ENCODE measurements at regions not wholly inside any gene's neighbourhood (a gene's known extent, or its start where the extent isn't known, plus 50 kb on each side); places are given as distances from the start of the nearest gene placed in this dataset.
"Not testable (repeated sequence)": the region's sequence is repeated elsewhere in the genome, so short reads cannot be mapped to it uniquely, and the experiment has no call there.

DNA sequence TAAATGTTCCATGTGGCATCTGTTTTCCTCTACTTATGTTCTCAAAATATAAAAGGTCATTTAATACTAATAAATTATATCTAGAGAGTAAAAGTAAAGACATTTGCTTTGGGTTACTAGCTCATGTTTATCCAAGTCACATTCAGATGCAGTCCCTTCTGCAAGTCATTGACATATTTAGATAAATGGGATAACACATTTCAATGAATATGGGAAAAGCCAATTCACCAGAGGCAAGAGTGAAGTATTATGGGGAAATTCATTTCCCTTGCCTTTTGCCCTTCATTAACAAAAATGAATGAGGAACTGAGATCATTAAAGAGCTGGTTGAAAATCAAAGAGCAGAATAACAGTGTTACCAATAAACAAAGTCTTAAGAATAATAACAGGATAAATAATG is 306.2 kb upstream of the FSTL5 start:
- no peak for DNase-seq (ENCODE audit: low spot score)

GRCh38 chr4:162465356-162465755 is 301.6 kb upstream of the FSTL5 start:
- not testable (repeated sequence) for DNase-seq (ENCODE audit: low spot score)

DNA sequence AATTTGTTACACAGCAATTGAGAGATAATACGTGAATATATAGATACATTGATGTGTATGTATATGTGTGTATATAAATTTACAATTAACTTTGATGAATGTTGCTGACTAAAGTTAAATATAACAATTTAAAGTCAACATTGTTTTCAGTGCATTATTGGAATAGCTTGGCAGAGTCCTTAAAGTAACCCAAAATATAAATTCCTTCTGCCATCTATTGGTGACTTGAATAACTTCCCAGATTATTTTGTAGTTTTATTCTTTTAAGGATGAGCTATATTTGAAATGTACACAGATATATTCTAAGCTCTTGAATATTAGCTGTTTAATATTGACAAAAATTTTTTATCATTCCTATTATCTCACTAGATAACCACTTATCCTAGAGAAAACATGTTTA is 298.2 kb upstream of the FSTL5 start:
- DNase-seq (ENCODE audit: low spot score), result peak; percentile 11

- no peak for DNase-seq (ENCODE audit: low spot score)
These were observed 294.3 kb upstream of the FSTL5 start for GRCh38 chr4:162458051-162458450.

- DNase-seq (ENCODE audit: low spot score), result no peak
These were observed 293.5 kb upstream of the FSTL5 start for GRCh38 chr4:162457071-162457865.

DNA sequence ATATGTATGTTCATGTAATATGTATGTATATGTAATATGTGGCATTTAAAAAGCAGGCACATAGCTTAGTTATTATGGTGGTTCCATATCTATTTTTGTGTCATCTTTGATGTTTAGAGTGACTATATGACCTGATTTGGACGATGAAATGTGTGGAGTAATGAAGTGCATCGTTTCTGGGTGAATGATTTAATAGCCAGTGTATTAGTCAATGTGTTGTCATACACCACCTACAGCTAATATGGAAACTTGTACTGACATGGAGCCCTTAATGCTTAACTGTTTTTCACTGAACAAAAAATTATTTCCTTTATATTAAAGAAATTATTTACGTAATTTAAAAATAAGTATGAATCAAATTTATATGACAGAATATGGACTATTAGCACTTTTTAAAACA is 292.3 kb upstream of the FSTL5 start:
- DNase-seq (ENCODE audit: low spot score), result no peak

DNA sequence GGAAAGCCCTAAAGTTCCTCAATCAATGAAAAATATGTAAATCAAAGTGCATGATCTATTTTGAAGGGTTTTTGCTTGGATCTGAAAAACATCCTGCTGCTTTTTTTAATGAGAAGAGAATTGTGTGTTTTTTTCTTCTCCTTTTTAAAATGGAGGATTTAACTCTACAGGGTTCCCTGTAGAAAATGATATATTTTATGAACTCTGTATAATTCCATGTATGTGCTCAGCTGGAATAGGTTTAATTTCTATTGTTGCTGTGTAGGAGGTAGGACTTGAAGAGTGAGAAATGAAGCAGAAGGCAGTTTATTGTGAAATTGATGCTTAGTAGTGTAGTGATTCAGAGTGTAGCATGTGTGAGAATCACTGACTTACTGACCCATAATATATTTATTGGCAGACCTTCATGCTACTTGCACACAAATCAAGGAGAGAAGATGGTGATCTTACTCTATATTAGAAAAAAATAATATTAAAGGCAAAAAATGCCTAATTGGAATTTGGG is 286.8 kb upstream of the FSTL5 start:
- no peak for DNase-seq (ENCODE audit: low spot score)

- no peak for DNase-seq (ENCODE audit: low spot score)
These were observed 279.7 kb upstream of the FSTL5 start for GRCh38 chr4:162443510-162443909.

DNA sequence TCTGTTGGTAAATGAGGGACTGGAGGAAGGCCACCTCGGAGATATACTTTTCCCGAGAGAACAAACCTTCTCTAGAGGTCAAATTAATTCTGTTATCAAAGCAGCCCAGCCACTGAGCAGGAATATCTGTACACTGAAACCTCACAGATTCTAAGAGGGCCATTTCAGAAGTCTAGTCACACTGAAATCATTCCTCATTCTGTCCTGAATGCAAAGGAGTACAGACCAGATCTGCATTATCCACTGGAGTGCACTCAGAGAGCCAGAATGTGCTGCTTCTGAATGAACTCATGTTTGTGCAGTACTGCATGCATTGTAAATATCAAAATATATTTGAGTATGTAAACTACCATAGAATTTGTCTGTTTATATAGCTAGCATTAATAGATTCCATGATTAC is 278.3 kb upstream of the FSTL5 start:
- no peak for DNase-seq (ENCODE audit: low spot score)

GRCh38 chr4:162422312-162422711 is 258.5 kb upstream of the FSTL5 start:
- DNase-seq (ENCODE audit: low spot score), result peak; percentile 63

GRCh38 chr4:162410854-162411253 is 247.1 kb upstream of the FSTL5 start:
- DNase-seq (ENCODE audit: low spot score), result no peak

GRCh38 chr4:162409048-162409447 is 245.2 kb upstream of the FSTL5 start:
- no peak for DNase-seq (ENCODE audit: low spot score)

- no peak for DNase-seq (ENCODE audit: low spot score)
These were observed 244.5 kb upstream of the FSTL5 start for GRCh38 chr4:162408309-162408708.

GRCh38 chr4:162406637-162407365 is 243.0 kb upstream of the FSTL5 start:
- peak; percentile 30 for DNase-seq (ENCODE audit: low spot score)

DNA sequence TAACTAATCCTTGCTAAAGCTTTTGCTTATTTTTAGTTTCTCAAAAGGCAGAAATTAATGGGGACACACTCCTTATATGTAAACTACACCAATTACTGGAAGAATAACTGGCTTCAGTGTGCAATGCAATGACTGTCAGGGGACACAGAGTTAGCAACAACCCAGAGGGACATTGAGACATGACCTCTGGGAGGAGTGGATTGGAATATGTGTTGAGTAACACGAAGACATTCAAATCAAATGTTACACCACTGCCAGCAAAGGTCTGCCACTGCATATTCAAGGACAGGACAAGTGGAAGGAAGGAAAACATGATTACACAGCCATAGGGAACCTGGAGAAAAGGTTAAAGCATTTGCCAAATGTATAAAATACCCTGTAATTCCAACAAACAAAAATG is 240.1 kb upstream of the FSTL5 start:
- DNase-seq (ENCODE audit: low spot score), result no peak

DNA sequence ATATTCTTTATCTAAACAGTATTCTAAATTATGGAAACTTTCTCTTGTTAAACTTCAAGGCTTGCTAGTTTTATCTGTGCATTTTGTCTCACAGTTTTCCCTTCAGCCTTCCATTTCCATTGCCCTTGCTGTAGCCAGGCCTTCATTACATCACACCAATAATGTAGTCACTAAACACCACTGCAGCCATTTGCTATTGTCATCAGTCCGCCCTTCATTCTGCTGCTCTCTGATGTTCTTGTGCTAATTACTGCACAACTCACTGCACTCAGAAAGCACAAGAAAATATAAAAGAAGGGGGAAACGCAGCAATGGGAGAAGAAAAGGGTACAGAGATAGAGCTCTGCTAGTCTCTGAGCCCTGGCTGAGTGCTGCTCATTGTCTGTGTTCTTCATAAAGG is 239.6 kb upstream of the FSTL5 start:
- no peak for DNase-seq (ENCODE audit: low spot score)

DNA sequence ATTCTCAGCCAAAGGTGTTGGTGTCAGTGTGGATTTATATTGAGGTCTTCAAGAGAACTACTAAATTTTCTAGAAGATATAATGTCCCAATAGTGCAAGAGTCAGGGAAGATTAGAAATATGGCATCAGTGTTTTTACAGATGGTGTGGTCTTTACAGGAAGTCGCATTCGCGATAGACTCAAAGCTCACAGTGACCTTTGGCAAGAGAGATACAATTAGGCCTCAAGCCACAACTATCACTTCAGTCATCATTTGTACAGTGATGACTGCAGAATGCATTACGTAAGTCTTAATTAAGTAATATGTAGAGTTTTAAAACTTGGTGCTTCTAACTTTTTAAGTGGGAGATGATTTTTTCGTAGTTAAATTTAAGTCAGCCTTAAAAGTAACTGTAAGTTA is 237.2 kb upstream of the FSTL5 start:
- no peak for DNase-seq (ENCODE audit: low spot score)

DNA sequence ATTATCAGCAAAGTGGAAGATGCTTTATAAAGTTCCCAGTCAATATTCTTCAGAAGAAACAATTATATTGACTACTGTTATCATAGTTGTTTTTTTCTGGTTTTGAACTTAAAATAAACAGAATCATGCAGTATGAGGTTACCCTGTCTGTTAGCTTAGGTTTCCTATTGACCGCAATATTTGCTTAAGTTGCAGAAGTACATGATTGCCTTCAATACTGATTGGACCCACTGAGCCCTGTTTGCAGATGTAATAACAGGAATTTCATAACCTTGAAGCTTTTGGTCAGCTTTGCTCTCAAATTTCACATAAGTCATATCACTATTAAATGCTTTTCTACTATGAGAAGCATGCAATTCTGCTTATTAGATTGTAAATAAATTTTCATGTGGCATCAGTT is 229.1 kb upstream of the FSTL5 start:
- DNase-seq (ENCODE audit: low spot score), result no peak

- no peak for DNase-seq (ENCODE audit: low spot score)
These were observed 202.3 kb upstream of the FSTL5 start for GRCh38 chr4:162366146-162366545.

GRCh38 chr4:162364651-162365050 is 200.9 kb upstream of the FSTL5 start:
- DNase-seq (ENCODE audit: low spot score), result no peak

DNA sequence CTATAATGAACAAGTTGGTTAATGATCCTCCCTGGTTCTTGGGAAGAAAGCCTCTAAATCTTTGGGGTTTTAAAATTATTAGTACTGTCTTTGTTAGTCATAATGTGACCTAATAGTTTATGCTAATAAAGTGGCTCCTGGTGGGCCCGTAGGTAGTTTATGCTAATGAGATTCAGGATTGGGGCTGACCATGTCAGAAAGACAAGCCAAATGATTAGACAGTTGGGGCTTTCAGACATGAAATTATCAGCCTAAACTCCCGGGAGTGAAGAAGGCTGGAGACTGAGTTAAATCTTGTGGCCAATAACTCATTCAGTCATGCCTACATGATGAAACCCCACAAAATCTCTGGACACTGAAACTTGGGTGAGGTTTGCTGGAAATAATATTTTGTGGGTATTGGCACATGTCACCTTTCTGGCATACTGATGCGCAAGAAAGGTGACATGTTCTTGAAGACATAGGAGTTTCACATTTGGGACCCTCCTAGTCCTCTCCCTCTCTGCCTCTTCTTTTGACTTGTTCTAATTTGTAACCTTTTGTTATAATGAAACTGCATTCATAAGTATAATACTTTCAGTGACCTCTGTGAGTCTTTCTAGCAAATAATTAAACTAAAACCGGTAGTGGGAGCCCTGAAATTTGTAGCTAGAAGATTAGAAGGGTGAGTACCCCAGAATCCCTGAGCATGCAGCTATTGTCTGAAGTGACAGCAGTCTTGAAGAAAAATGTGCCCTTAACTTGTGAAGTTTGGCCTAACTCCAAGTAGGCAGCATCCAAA is 196.8 kb upstream of the FSTL5 start:
- no peak for DNase-seq (ENCODE audit: low spot score)

DNA sequence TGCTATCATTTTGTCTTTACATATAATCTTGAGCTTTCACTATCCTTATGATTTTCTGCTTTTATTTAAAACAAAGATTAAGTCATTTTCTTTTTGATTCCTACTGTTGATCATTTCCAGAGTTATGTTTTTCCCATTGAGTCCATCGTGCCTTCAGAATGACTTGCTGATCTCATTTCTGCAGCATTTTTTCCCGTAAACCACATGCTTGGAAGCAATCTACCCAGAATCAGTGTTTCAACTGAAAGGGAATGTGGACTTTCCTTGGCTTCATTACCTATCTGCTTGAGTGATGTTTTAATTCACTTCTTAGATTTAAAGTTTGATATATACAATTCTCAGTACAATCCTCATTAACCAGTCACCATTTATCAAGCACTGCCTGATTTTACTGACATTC is 192.4 kb upstream of the FSTL5 start:
- no peak for DNase-seq (ENCODE audit: low spot score)

Data from LoVo (cell line).